HG03025 (cell line): ENCODE measurements at regions not wholly inside any gene's neighbourhood (a gene's known extent, or its start where the extent isn't known, plus 50 kb on each side); places are given as distances from the start of the nearest gene placed in this dataset.
"Not testable (repeated sequence)": the region's sequence is repeated elsewhere in the genome, so short reads cannot be mapped to it uniquely, and the experiment has no call there.

Experiments
- ATAC-seq: cut with Tn5 transposase; IDR thresholded peaks from one replicate; pipeline ENCODE4 v1.9.1; 2021; ENCODE audit warnings: mild to moderate bottlenecking, moderate library complexity; ENCODE audit not compliant: unreplicated experiment, low FRiP score

DNA sequence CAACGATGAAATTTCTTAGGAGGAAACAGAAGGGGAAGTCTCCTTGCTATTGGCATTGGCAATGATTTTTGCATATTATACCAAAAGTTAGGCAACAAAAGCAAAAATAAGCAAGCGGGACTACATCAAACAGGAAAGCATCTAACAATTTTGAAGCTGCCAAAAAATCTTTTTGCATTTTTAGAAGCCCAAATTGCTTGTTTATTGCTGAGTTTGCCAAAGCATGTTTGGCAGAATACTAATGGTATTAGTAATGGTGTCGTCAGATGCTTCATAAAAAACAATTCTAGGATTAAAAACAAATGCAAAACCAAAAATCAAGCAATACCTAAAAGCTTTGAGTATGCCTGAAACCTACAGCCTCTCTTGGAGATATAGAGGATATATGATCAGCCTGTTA is 80.0 kb downstream of the GALR1 start:
- ATAC-seq, result no peak

GRCh38 chr18:77334876-77335275 is 85.2 kb downstream of the GALR1 start:
- ATAC-seq, result no peak

- ATAC-seq, result no peak
These were observed 88.0 kb downstream of the GALR1 start for GRCh38 chr18:77337604-77338003.

GRCh38 chr18:77339093-77339492 is 89.4 kb downstream of the GALR1 start:
- ATAC-seq, result no peak

DNA sequence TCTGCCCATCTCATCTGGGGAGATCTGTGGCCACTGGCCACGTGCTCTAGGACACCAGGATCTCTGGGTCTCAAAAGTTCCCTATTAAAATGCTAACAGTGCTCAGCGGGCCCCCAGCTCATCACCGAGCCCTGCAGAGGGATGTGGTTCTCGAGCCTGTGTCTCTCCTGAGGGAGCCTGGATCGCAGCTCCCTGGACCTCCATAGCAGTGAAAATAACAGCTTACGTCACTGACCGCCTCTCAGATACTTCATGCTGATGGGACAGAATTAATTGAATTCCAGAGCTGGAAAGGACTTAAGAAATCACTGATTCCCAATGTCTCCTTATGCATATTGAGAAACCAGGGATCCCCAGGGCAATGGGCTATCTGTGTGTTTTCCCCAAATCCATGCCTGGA is 90.0 kb downstream of the GALR1 start:
- ATAC-seq, result no peak

DNA sequence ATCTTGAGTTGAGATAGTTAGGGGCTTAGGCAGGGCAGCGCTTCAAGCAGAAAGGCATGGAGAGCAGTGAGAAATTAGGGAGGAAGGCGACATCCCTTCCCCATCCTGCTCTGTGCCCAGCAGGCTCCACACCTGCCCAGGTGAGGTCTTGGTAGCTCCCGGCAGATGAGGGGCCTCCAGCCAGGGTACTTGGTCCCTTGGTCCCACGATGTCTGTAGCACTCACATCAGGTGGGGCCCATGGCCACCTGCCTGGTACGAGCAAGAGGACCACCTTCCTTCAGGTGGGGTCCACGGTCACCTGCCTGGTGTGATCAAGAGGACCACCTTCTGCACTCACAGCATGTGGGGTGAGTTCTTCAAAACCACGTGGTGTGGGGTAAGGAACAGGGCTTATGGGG is 91.2 kb downstream of the GALR1 start:
- ATAC-seq, result no peak

DNA sequence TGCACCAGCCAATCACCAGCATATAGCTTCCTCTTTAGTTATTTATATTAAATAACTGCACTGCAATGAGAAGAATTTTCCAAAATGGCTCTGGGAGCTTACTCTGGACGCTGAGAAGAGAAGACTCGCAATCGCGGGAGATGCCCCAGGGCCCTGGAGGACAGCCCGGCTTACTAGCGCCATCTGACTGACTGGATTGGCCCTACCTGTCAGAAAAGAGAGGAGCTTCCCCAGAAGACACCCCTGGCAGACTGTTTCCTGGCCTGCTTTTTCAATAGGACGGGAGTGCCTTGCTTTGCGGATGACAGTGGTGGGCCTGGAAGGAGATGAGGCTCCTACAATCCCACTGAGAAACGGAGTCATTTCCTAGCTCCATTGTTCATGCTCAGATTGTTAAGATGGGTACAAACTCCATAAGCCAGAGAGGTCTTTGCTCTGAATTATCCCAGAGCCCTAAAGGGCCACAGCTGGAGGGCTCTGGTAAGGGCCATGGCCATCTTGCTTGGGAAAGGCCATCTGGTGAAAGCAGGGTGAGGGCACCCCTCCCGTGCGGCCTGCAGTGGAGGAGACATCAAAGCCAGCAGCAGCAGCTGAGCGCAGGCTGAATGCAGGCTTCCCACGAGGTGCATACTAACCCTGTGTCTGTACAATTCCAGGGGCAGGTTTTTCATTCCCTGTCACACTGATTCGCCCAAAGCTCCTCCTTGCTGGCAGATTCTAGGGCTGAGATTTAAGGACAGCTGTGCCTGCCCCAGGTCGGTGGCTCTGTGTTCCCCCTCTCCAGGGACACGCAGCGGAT is 92.1 kb downstream of the GALR1 start:
- ATAC-seq, result no peak

- no peak for ATAC-seq
These were observed 93.1 kb downstream of the GALR1 start for GRCh38 chr18:77342736-77343135.

GRCh38 chr18:77343846-77344510 is 94.3 kb downstream of the GALR1 start:
- no peak for ATAC-seq

DNA sequence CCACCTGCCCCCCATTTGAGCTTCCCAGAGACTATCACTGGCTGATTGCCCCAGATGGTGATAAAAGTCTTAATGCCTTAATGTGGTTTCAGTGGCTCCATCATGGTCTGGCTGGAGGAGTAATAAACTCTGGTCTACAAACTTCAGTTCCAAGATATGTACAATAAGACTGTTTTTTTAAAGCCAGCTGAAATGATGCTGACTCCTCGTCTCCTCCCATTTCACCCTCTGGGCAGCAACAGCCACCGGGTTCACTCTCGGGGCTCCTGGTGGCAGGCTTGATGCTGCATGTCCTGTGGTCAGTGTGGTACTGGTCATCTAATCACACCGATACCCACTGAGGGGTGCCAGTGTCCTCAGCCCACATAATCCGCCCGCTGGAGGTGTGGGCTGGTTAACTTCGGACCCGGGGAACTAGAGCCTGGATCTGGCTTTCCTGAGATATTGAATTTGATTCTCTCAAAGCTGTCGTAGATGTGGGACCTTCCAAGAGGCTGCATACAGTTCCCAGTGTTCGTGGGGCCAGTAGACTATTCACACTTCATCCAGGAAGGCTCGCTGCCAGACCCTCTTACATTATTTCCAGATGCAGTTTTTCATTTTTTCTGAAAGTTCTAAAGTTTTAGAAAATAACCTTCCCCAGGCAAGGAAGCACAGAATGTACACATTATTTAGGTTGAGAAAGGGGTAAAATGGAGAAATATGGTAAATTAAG is 95.3 kb downstream of the GALR1 start:
- ATAC-seq, result no peak

DNA sequence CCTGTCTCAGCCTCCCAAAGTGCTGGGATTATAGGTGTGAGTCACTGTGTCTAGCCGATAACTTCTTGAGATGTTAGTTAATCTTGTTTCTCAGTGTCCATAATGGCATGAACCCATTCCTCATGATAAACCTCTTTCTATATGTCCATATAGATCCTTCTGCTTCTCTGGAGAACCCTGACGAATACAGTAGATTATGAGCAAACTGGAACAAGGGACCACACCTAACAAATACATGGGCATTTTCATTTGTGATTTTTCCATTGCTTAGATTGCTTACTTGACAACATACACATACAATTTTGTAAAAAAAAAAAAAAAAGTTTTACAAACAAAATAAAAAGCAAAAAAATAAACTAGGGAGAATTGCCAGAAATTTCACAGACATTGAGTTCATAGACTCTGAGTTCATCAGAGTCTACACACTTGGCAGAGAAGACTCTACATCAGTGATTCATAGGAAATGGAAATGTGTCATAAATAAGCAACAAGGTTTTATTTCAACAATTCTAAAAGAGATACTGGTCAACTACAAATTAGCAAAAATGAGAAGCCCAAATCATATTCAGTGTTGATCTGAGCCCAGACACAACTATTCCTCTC is 96.7 kb downstream of the GALR1 start:
- ATAC-seq, result no peak

DNA sequence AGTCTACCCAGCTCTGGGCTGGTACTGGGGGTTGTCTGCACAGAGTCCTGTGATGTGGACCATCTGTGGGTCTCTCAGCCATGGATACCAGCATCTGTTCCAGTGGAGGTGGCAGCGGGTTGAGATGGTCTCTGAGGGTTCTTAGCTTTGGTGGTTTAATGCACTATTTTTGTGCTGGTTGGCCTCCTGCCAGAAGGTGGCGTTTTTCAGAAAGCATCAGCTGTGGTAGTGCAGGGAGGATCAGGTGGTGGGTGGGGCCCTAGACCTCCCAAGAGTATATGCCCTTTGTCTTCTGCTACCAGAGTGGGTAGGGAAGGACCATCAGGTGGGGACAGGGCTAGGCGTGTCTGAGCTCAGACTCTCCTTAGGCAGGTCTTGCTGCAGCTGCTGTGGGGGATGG is 103.7 kb downstream of the GALR1 start:
- ATAC-seq, result not testable (repeated sequence)

DNA sequence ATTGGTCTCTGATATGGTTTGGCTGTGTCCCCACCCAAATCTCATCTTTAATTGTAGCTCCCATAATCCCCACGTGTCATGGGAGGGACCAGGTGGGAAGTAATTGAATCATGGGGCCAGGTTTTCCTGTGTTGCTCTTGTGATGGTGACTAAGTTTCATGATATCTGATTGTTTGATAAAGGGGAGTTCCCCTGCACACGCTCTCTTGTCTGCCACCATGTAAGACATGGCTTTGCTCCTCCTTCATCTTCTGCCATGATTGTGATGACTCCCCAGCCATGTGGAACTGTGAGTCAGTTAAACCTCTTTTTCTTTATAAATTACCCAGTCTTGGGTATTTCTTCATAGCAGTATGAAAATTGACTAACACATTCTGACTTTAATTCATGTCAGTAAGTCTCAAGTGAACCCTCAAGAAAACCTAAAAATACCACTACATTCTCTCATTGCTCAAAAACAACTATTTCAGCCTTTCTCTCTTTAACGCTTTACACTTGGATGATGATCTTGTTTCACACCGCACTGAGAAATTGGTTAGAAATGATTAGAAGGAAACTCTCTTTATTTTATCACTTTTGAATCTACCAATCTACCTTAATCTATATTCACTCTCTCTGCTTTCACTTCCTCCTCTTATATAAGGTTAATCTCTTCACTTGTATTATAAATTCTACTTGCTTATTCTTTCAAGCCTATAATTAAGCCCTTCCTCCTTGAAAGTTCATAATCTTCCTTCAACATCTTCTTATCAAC is 110.1 kb downstream of the GALR1 start:
- no peak for ATAC-seq

DNA sequence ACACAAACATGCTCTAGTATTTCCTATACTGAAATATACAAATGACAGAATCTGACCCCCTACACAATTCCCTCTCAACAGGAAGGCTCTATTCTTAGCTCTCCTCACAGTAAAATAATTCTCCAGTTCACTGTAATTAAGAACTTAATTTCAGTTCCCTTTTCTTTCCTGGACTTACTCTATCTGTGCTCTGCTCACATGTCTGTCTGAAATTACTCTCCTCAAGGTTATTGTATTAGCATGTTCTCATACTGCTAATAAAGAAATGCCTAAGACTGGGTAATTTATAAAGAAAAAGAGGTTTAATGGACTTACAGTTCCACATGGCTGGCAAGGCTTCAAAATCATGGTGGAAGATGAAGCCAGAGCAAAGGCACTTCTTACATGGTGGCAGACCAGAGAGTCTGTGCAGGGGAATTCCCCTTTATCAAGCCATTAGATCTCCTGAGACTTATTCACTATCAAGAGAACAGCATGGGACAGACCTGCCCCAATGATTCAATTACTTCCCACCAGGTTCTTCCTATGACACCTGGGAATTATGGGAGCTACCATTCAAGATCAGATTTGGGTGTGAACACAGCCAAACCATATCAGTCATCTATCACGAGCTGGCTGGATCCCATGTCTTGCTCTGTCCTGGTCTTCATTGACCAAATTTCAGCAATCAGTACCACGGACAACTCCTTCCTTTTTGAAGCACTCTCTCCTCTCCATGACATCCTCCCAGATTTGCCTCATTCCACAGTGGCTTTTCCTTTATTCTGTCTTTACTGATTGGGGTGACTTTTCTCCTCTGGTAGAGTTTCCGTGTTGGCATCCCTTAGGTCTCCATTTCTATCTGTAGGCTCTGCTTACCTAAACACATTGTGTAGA is 110.9 kb downstream of the GALR1 start:
- ATAC-seq, result no peak

- ATAC-seq, result no peak
These were observed 111.7 kb downstream of the GALR1 start for GRCh38 chr18:77361382-77361781.

GRCh38 chr18:77365667-77366066 is 116.0 kb downstream of the GALR1 start:
- no peak for ATAC-seq

DNA sequence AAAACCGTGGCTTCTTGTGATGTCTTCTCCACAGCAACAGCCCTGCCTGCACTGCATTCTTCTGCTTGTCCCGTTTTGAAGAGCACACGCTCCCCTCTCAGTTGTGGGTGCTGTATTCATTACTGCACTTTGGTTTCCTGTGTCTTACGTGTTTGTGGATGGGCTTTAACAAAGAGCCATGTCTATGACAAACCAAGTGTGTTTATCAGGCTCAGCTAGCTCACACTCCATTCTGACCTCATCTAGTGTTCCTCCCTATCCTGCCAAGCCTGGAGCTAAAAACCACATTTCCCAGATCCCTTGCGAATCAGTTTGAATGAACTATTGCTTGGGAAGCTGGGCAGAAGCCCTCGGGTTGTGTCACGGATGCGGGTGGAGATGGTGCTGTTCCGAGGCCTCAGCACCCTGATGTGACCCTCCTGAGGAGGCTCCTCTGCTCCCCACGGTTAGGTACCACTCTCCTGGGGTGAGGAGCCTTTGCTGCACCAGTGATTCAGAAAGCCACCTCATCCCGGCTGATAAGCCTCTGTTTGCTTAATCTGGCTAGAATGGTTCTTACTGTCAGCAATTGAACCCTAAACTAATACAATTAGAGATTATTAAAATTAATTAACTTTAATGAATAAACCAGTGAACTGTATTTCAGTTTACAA is 116.5 kb downstream of the GALR1 start:
- ATAC-seq, result no peak

DNA sequence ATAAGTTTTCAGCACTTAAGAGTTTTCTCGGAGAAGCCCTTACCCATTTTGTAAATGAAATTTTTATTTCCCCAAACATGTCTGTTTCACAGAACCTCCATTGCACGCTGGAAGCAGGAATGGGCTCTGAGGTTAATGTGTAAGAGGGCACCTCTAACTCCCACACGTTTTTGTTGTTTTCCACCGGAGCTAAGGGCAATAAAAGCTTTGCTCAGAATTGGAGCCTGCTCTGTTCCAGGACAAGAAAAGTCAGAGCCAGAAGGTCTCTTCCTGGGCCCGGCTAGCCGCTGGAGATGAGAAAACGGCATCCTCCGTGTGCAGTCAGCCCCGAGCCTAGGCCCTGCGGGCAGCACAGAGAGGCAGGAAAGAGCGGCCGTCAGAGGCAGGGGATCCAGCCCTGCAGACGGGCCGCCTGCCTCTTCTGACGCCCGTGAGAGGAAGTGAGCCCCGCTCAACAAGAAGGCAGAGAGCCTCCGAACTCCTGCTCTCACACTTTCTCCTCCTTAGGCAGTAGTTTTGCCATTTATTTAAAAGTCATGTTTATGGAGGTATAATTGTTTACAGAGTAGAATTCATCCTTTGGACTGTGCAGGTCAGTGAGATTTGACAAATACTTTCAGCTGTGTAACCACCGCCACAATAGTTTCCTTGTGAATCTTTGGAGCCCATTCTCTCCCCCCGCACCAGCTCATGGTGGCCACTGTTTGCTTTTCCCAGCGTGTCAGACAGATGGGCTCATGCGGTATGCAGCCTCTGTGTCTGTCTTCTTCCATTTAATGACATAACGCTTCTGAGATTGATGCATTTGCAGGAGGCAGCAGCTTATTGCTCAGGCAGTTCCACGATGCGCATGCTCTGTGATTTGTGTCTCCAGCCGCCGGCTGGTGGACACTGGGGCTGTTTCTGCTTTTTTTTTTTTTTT is 117.3 kb downstream of the GALR1 start:
- no peak for ATAC-seq
